ENCODE measurements at regions not wholly inside any gene's neighbourhood (a gene's known extent, or its start where the extent isn't known, plus 50 kb on each side); places are given as distances from the start of the nearest gene placed in this dataset.

DNA sequence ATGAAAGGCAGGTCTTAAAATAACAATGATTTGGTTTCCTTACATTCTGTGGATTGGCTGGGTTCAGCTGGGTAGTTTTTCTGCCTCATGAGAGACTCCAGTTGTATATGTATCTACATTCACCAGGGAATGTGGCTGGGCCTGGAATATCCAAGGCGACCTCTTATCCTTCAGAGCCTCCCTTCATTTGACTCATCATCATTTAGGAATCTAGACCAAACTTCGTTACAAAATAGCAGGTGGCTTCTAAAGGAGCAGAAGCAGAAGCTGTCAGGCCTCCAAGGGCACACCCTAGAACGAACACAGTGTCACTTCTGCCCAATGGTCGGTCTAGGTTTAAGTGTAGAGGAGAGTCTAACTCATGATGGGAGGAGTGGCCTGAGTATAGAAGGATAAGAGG, 204.2 kb downstream of the EN1 start (continued):
- TF ChIP-seq, protein P1, sequence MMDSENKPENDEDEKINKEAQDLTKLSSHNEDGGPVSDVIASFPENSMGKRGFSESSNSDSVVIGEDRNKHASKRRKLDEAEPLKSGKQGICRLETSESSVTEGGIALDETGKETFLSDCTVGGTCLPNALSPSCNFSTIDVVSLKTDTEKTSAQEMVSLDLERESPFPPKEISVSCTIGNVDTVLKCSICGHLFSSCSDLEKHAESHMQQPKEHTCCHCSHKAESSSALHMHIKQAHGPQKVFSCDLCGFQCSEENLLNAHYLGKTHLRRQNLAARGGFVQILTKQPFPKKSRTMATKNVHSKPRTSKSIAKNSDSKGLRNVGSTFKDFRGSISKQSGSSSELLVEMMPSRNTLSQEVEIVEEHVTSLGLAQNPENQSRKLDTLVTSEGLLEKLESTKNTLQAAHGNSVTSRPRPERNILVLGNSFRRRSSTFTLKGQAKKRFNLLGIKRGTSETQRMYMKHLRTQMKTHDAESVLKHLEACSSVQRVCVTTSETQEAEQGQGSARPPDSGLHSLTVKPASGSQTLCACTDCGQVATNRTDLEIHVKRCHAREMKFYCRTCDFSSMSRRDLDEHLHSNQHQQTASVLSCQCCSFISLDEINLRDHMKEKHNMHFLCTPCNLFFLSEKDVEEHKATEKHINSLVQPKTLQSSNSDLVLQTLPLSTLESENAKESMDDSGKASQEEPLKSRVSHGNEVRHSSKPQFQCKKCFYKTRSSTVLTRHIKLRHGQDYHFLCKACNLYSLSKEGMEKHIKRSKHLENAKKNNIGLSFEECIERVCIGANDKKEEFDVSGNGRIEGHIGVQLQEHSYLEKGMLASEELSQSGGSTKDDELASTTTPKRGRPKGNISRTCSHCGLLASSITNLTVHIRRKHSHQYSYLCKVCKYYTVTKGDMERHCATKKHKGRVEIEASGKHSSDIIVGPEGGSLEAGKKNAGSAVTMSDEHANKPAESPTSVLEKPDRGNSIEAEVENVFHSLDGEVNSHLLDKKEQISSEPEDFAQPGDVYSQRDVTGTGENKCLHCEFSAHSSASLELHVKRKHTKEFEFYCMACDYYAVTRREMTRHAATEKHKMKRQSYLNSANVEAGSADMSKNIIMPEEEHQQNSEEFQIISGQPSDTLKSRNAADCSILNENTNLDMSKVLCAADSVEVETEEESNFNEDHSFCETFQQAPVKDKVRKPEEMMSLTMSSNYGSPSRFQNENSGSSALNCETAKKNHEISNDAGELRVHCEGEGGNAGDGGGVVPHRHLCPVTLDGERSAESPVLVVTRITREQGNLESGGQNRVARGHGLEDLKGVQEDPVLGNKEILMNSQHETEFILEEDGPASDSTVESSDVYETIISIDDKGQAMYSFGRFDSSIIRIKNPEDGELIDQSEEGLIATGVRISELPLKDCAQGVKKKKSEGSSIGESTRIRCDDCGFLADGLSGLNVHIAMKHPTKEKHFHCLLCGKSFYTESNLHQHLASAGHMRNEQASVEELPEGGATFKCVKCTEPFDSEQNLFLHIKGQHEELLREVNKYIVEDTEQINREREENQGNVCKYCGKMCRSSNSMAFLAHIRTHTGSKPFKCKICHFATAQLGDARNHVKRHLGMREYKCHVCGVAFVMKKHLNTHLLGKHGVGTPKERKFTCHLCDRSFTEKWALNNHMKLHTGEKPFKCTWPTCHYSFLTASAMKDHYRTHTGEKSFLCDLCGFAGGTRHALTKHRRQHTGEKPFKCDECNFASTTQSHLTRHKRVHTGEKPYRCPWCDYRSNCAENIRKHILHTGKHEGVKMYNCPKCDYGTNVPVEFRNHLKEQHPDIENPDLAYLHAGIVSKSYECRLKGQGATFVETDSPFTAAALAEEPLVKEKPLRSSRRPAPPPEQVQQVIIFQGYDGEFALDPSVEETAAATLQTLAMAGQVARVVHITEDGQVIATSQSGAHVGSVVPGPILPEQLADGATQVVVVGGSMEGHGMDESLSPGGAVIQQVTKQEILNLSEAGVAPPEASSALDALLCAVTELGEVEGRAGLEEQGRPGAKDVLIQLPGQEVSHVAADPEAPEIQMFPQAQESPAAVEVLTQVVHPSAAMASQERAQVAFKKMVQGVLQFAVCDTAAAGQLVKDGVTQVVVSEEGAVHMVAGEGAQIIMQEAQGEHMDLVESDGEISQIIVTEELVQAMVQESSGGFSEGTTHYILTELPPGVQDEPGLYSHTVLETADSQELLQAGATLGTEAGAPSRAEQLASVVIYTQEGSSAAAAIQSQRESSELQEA (IDR thresholded peaks at IDR 0.05; ENCODE audit: low read depth), result no peak

DNA sequence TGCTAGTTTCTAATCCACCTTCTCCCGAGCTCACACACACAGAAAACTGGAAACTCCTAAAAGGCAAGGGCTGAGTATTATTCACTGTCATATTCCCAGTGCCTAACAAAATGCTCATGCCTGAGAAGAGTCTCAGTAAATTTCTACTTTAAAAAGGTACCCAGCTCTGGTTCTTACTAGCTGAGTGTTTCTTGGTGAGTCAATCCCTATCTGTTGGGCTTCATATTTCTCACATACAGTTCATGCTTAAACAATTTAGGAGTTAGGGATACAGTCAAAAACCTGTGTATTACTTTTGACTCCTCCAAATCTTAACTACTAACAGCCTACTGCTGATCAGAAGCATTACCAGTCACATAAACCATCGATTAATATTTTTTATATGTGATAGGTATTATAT, 204.9 kb downstream of the EN1 start:
- Histone ChIP-seq H3K79me2 (ENCODE audit: control insufficient read depth, insufficient read depth, low read length) (no peaks in the 10 kb centered on the region), H3K36me3 (ENCODE audit: control insufficient read depth, insufficient read depth, low read length) (no peaks in the 10 kb centered on the region), H3K4me3 (no peak overlapping the region), H3K4me2 (ENCODE audit: insufficient read depth, low read length) (no peak overlapping the region), H3K9ac (ENCODE audit: insufficient read depth in 1 of 2, low read depth in 2 of 2, low read length in 2 of 2) (no peak overlapping the region), H2AFZ (ENCODE audit: low read depth, low read length) (no peak overlapping the region), H3K27ac (ENCODE audit: extremely low read depth, low read depth, low read length) (no peak overlapping the region), H3K9me3 (replicated peaks; ENCODE audit: control insufficient read depth, insufficient read depth, low read depth, low read length) (no peaks in the 10 kb centered on the region), H3K9me1 (ENCODE audit: control insufficient read depth, insufficient read depth, low read length) (no peaks in the 10 kb centered on the region), H3K27me3 (ENCODE audit: control insufficient read depth in 2 of 2, insufficient read depth in 2 of 2, low read length in 2 of 2) (no peaks in the 10 kb centered on the region), H4K20me1 (replicated peaks; ENCODE audit: control insufficient read depth, insufficient read depth, low read length) (no peaks in the 10 kb centered on the region), H3K4me1 (replicated peaks in 1 of 2; ENCODE audit: control insufficient read depth in 2 of 2, insufficient read depth in 2 of 2, low read length in 2 of 2) (no peaks in the 10 kb centered on the region)
- ChIA-PET CTCF (ENCODE audit: low intra/inter-chr PET ratio) (no interaction called here), POLR2A (no interaction called here)
- FAIRE-seq, result no peak
- intact Hi-C loops (cut with micrococcal nuclease), result no loop called here
- BruUV-seq (replicated peaks), result no TSS peak
- ATAC-seq, result no peak
- WGBS (ENCODE audit: insufficient coverage, low coverage, missing lambda C conversion rate), result 0% methylated on average over 2 of the region's 2 CpGs
- DNase-seq (ENCODE audit: extremely low read depth in 1 of 4, low spot score in 3 of 4), result no peak
- in situ Hi-C loops (cut with MboI), result loop anchor here (10.0 kb wide), 1 partner anchor 202 kb away; the partner anchor contains the start of gene EN1
- TF ChIP-seq ZNF830 (CRISPR knock-in tag; IDR thresholded peaks at IDR 0.05), result no peak
- TF ChIP-seq, protein P2, sequence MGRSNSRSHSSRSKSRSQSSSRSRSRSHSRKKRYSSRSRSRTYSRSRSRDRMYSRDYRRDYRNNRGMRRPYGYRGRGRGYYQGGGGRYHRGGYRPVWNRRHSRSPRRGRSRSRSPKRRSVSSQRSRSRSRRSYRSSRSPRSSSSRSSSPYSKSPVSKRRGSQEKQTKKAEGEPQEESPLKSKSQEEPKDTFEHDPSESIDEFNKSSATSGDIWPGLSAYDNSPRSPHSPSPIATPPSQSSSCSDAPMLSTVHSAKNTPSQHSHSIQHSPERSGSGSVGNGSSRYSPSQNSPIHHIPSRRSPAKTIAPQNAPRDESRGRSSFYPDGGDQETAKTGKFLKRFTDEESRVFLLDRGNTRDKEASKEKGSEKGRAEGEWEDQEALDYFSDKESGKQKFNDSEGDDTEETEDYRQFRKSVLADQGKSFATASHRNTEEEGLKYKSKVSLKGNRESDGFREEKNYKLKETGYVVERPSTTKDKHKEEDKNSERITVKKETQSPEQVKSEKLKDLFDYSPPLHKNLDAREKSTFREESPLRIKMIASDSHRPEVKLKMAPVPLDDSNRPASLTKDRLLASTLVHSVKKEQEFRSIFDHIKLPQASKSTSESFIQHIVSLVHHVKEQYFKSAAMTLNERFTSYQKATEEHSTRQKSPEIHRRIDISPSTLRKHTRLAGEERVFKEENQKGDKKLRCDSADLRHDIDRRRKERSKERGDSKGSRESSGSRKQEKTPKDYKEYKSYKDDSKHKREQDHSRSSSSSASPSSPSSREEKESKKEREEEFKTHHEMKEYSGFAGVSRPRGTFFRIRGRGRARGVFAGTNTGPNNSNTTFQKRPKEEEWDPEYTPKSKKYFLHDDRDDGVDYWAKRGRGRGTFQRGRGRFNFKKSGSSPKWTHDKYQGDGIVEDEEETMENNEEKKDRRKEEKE (IDR thresholded peaks at IDR 0.05; ENCODE audit: borderline replicate concordance in 1 of 2, control insufficient read depth in 1 of 2, low read depth in 2 of 2, low read length in 1 of 2), result no peak
- no peak for TF ChIP-seq ZFPM2 (CRISPR knock-in tag; IDR thresholded peaks at IDR 0.05)
- no peak for TF ChIP-seq ZNF143 (CRISPR knock-in tag; IDR thresholded peaks at IDR 0.05)
- TF ChIP-seq TFAM (CRISPR knock-in tag; conservative IDR thresholded peaks at IDR 0.05), result no peak
- TF ChIP-seq, protein P3, sequence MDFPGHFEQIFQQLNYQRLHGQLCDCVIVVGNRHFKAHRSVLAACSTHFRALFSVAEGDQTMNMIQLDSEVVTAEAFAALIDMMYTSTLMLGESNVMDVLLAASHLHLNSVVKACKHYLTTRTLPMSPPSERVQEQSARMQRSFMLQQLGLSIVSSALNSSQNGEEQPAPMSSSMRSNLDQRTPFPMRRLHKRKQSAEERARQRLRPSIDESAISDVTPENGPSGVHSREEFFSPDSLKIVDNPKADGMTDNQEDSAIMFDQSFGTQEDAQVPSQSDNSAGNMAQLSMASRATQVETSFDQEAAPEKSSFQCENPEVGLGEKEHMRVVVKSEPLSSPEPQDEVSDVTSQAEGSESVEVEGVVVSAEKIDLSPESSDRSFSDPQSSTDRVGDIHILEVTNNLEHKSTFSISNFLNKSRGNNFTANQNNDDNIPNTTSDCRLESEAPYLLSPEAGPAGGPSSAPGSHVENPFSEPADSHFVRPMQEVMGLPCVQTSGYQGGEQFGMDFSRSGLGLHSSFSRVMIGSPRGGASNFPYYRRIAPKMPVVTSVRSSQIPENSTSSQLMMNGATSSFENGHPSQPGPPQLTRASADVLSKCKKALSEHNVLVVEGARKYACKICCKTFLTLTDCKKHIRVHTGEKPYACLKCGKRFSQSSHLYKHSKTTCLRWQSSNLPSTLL (IDR thresholded peaks at IDR 0.05), result no peak

Measured in K562 (cell line).